WERI-Rb-1 (cell line): ENCODE measurements at regions not wholly inside any gene's neighbourhood (a gene's known extent, or its start where the extent isn't known, plus 50 kb on each side); places are given as distances from the start of the nearest gene placed in this dataset.
"Not testable (repeated sequence)": the region's sequence is repeated elsewhere in the genome, so short reads cannot be mapped to it uniquely, and the experiment has no call there.

Source experiments
- DNase-seq: peaks from one replicate; pipeline ENCODE4 v3.0.0-alpha.2; 2020
- H3K27ac ChIP-seq: fragments of 250-450 bp; sonication (Bioruptor Pico); 2 replicates; pipeline ENCODE4 v1.5.1; 2020; ENCODE audit warnings: mild to moderate bottlenecking, moderate library complexity
- H3K27me3 ChIP-seq: fragments of 250-450 bp; sonication (Bioruptor Pico); 2 replicates; pipeline ENCODE4 v1.5.1; 2021; ENCODE audit warnings: mild to moderate bottlenecking, low read depth, moderate library complexity; ENCODE audit not compliant: insufficient read depth, severe bottlenecking
- H3K36me3 ChIP-seq: fragments of 250-450 bp; sonication (Bioruptor Pico); 2 replicates; pipeline ENCODE4 v1.5.1; 2020; ENCODE audit warnings: mild to moderate bottlenecking, moderate library complexity
- H3K4me3 ChIP-seq: 2 replicates; pipeline ENCODE4 v1.5.1; 2011; ENCODE audit warnings: low read depth, mild to moderate bottlenecking, control low read depth, low read length
- H3K9me3 ChIP-seq: fragments of 250-450 bp; sonication (Bioruptor Pico); 2 replicates; pipeline ENCODE4 v1.5.1; 2021; ENCODE audit warnings: mild to moderate bottlenecking, moderate library complexity; ENCODE audit not compliant: severe bottlenecking
- TF ChIP-seq, protein P1 (sequence below): IDR thresholded peaks from 2 replicates; pipeline ENCODE4 v1.5.1; 2011; ENCODE audit warnings: low read depth, mild to moderate bottlenecking, control low read depth, inconsistent platforms, low read length

DNA sequence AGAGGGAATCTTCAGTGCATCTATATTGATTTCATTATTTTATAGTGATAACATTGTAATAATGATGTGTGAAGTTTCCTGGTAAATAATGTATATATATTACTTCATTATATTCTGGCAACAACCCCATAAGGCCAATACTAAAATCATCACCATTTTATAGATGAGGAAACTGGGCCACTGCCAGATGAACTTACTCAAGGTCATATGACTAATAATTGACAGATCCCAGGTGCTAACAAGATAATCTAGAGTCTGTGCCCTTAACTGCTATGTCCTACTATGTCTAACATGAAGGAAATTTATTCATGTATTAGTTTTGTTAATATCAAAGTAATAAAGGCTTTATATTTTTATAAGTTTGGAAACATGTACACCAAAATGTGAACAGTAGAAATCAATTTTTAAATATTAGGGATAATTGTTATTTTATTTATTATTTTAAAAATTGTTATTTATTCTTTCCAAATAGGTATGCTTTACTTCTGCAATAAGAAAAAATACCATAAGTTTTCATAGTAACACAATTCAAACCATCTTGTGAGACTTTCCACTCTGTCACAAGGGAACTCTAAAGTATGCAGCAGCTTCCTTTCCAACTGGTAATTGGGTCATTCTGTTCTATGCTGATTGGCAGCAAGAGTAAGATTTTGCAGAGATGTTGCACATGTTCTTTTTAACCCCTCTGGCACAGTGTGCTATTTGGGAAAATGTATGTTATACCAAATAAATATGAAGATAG lies 90.8 kb upstream of the CMC1 start:
- Histone ChIP-seq H3K4me3 (no peak overlapping the region), H3K27ac (no peak overlapping the region), H3K27me3 (no peaks in the 10 kb centered on the region), H3K9me3 (no peaks in the 10 kb centered on the region), H3K36me3 (no peaks in the 10 kb centered on the region)
- TF ChIP-seq, protein P1, sequence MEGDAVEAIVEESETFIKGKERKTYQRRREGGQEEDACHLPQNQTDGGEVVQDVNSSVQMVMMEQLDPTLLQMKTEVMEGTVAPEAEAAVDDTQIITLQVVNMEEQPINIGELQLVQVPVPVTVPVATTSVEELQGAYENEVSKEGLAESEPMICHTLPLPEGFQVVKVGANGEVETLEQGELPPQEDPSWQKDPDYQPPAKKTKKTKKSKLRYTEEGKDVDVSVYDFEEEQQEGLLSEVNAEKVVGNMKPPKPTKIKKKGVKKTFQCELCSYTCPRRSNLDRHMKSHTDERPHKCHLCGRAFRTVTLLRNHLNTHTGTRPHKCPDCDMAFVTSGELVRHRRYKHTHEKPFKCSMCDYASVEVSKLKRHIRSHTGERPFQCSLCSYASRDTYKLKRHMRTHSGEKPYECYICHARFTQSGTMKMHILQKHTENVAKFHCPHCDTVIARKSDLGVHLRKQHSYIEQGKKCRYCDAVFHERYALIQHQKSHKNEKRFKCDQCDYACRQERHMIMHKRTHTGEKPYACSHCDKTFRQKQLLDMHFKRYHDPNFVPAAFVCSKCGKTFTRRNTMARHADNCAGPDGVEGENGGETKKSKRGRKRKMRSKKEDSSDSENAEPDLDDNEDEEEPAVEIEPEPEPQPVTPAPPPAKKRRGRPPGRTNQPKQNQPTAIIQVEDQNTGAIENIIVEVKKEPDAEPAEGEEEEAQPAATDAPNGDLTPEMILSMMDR = no peak
- DNase-seq = no peak

DNA sequence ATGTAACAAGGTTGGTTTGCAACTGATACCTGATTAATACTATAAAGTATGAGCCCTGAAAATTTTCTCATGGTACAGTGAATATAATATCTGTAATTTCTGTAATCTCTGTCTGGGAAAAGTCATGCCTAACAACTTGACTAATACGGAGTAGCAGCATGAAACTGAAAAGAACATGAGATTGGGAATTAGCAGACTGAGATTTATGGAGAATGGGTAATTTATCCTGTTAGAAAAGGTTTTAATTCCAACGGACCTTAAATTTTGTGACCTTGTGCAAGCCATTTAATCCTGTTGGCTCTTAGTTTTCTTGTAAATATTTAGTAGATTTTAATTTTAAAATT lies 90.2 kb upstream of the CMC1 start:
- no peaks in the 10 kb centered on the region for H3K9me3 ChIP-seq
- H3K27me3 ChIP-seq = no peaks in the 10 kb centered on the region
- no peak overlapping the region for H3K4me3 ChIP-seq
- DNase-seq = no peak
- no peak overlapping the region for H3K27ac ChIP-seq
- H3K36me3 ChIP-seq = no peaks in the 10 kb centered on the region
- TF ChIP-seq, protein P1 = no peak

DNA sequence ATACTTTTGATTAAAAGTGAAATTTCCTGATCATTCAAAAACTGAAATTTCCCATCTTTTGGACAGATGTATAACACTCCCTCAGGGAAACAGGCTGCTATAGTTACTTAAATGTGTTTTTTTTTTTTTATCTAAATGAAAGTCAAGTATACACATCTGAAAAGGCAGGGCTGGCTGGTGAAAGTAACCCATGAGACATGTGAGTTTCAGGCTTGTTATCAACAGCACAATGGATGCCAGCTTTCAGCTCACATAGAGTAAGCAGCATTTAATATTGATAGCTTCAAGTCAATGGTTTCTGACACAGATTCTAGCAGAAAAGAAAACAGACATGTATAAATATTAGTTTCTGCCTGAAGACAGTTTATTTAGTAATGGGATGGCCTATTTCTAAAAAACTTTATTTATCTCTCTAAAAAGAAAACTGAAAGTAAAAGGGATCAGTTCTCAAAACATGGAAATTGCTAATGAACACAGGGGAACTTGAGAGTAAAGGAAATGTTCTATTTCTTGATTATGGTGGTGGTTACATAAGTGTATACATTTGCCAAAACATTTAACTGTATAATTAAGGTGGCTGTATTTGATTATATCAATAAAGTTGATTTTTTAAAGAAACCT lies 89.7 kb upstream of the CMC1 start:
- no peak for DNase-seq
- TF ChIP-seq, protein P1 = no peak
- Histone ChIP-seq H3K9me3 (no peaks in the 10 kb centered on the region), H3K36me3 (no peaks in the 10 kb centered on the region), H3K4me3 (no peak overlapping the region), H3K27me3 (no peaks in the 10 kb centered on the region), H3K27ac (no peak overlapping the region)

DNA sequence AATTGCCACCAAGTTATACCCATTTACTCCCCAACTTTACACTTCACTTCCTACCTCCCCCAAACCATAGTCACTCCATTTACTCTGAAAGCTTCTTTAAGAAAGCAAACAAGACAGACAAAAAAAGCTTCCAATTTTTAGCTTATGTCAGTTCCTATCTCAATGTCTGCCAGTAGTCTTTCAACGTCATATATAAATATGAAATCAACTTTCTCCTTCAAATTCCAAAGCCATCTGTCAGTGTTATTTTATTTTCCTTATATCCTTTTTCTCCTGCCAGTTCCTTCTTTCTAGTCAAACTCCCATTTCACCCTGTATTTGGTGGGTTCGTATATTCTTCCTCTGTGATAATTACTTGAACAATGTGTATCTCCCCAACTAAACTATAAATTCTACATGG lies 85.8 kb upstream of the CMC1 start:
- H3K27ac ChIP-seq = no peak overlapping the region
- no peak overlapping the region for H3K4me3 ChIP-seq
- H3K27me3 ChIP-seq = no peaks in the 10 kb centered on the region
- TF ChIP-seq, protein P1 = no peak
- H3K36me3 ChIP-seq = no peaks in the 10 kb centered on the region
- no peaks in the 10 kb centered on the region for H3K9me3 ChIP-seq
- no peak for DNase-seq

DNA sequence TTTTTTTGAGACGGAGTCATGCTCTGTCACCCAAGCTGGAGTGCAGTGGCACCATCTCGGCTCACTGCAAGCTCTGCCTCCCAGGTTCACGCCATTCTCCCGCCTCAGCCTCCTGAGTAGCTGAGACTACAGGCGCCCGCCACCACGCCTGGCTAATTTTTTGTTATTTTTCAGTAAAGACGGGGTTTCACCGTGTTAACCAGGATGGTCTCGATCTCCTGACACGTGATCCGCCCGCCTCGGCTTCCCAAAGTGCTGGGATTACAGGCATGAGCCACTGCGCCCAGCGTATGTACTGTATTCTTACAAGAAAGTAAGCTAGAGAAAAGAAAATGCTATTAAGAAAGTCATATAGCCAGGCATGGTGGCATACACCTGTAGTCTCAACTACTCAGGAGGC lies 84.8 kb upstream of the CMC1 start:
- DNase-seq, H3K36me3 ChIP-seq, H3K27ac ChIP-seq, H3K27me3 ChIP-seq, H3K9me3 ChIP-seq, H3K4me3 ChIP-seq: not testable (repeated sequence)

DNA sequence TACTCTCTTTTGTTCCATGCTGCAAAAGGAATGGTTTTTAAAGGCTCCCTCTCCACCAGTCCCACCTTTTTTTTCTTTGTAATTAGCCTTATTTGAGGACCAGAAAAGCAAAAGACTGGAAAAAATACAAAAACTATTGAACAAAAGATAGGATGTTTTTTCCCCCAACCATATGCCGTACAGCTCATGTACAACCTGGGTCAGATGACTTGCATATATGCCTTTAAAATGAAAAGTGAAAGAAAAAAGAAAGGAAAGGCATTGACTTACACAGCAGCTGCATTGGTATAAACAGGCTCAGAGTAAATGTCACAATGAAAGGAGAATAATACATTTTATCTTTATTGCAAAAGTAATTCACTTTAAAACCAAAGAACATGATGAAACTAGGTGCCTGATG lies 69.5 kb upstream of the CMC1 start:
- no peak overlapping the region for H3K4me3 ChIP-seq
- TF ChIP-seq, protein P1 = no peak
- DNase-seq = no peak
- no peaks in the 10 kb centered on the region for H3K36me3 ChIP-seq
- H3K27me3 ChIP-seq = no peaks in the 10 kb centered on the region
- no peaks in the 10 kb centered on the region for H3K9me3 ChIP-seq
- no peak overlapping the region for H3K27ac ChIP-seq
